OCI-LY1 (cell line): ENCODE measurements at regions not wholly inside any gene's neighbourhood (a gene's known extent, or its start where the extent isn't known, plus 50 kb on each side); places are given as distances from the start of the nearest gene placed in this dataset.

Experiments
- H2AFZ ChIP-seq: fragments of 200-600 bp; sonication (generic), shearing (Covaris generic); 2 replicates; pipeline ENCODE4 v1.6.0; 2014; ENCODE audit warnings: antibody characterized with exemption, mild to moderate bottlenecking, low read length
- H3F3A ChIP-seq: fragments of 200-600 bp; sonication (generic), shearing (Covaris generic); 2 replicates; pipeline ENCODE4 v1.6.0; 2014; ENCODE audit warnings: mild to moderate bottlenecking, antibody characterized with exemption, low read length, moderate library complexity; ENCODE audit not compliant: insufficient read depth
- H3K27ac ChIP-seq: fragments of 200-600 bp; sonication (generic); 2 replicates; pipeline ENCODE4 v1.5.1; 2014; ENCODE audit warnings: low read length, mixed run types, mild to moderate bottlenecking, low read depth; ENCODE audit not compliant: poor library complexity, severe bottlenecking
- H3K27me3 ChIP-seq: fragments of 200-600 bp; sonication (generic); 2 replicates; pipeline ENCODE4 v1.6.0; 2014; ENCODE audit warnings: antibody characterized with exemption, mild to moderate bottlenecking, low read length, moderate library complexity; ENCODE audit not compliant: insufficient read depth
- H3K36me3 ChIP-seq: fragments of 200-600 bp; sonication (generic); 2 replicates; pipeline ENCODE4 v1.6.1; 2014; ENCODE audit warnings: mild to moderate bottlenecking, antibody characterized with exemption, low read length, moderate library complexity, mixed read lengths; ENCODE audit not compliant: insufficient read depth
- H3K4me1 ChIP-seq: fragments of 200-600 bp; sonication (generic); 2 replicates; pipeline ENCODE4 v1.5.1; 2014; ENCODE audit warnings: mild to moderate bottlenecking, low read length, moderate library complexity; ENCODE audit not compliant: insufficient read depth, severe bottlenecking
- H3K4me2 ChIP-seq: fragments of 200-600 bp; sonication (generic), shearing (Covaris generic); 2 replicates; pipeline ENCODE4 v1.6.1; 2014; ENCODE audit warnings: low read length
- H3K4me3 ChIP-seq: fragments of 200-600 bp; sonication (generic); 2 replicates; pipeline ENCODE4 v1.5.1; 2014; ENCODE audit warnings: low read length, low read depth, mild to moderate bottlenecking, mixed read lengths; ENCODE audit not compliant: poor library complexity, severe bottlenecking
- H3K79me2 ChIP-seq: fragments of 200-600 bp; shearing (Covaris generic); 2 replicates; pipeline ENCODE4 v1.6.1; 2016; ENCODE audit warnings: mixed run types, low read length, mixed read lengths; ENCODE audit not compliant: insufficient read depth
- H3K9ac ChIP-seq: fragments of 200-600 bp; sonication (generic), shearing (Covaris generic); 2 replicates; pipeline ENCODE4 v1.6.1; 2014; ENCODE audit warnings: mild to moderate bottlenecking, low read length, mixed read lengths
- H3K9me2 ChIP-seq: fragments of 200-600 bp; sonication (generic), shearing (Covaris generic); 2 replicates; pipeline ENCODE4 v1.6.1; 2014; ENCODE audit warnings: low read depth, mild to moderate bottlenecking, low read length, mixed read lengths
- H3K9me3 ChIP-seq: fragments of 200-600 bp; shearing (Covaris generic); 2 replicates; pipeline ENCODE4 v1.6.1; 2014; ENCODE audit warnings: low read length, mixed read lengths
- H4K20me1 ChIP-seq: fragments of 200-600 bp; sonication (generic), shearing (Covaris generic); 2 replicates; pipeline ENCODE4 v1.6.0; 2016; ENCODE audit warnings: mild to moderate bottlenecking, low read length; ENCODE audit not compliant: insufficient read depth
- EZH2 ChIP-seq: fragments of 200-600 bp; sonication (generic), shearing (Covaris generic); IDR thresholded peaks from 2 replicates; pipeline ENCODE4 v1.8.0; 2017; ENCODE audit warnings: borderline replicate concordance, mixed run types, mild to moderate bottlenecking, antibody characterized with exemption, low read length, moderate library complexity, mixed read lengths
- TF ChIP-seq, protein P1 (sequence below): fragments of 200-600 bp; sonication (generic), shearing (Covaris generic); IDR thresholded peaks from 2 replicates; pipeline ENCODE4 v1.5.1; 2017; ENCODE audit warnings: mild to moderate bottlenecking, antibody characterized with exemption, low read length, moderate library complexity, mixed read lengths

DNA sequence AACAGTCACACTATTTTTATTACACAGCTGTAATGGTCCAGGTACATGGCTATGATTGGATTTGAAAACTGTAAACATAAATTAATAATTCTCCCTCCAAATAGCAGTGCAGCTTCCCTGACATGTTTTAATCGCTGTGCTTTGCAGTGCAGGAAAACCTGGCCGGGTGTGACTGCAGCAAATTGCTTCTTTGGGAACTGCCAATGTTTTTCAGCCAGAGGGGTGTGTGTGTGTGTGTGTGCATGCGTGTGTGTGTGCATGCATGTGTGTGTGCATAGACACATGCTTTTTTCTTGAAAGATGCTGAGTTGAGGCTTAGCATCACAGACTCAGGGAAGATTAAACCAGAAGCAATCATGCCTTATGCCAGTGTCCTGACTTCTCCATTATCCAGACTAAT lies 231.2 kb downstream of the PRDM2 start:
- Histone ChIP-seq H3K4me1 (no peaks in the 10 kb centered on the region), H2AFZ (no peak overlapping the region), H4K20me1 (no peaks in the 10 kb centered on the region), H3K9me2 (no peaks in the 10 kb centered on the region), H3K36me3 (no peaks in the 10 kb centered on the region), H3K4me2 (no peak overlapping the region), H3K9ac (no peak overlapping the region), H3K9me3 (no peaks in the 10 kb centered on the region), H3K79me2 (no peaks in the 10 kb centered on the region), H3K27ac (no peak overlapping the region), H3K4me3 (no peak overlapping the region), H3K27me3 (no peaks in the 10 kb centered on the region), H3F3A (no peaks in the 10 kb centered on the region)
- no peak for TF ChIP-seq EZH2
- TF ChIP-seq, protein P1, sequence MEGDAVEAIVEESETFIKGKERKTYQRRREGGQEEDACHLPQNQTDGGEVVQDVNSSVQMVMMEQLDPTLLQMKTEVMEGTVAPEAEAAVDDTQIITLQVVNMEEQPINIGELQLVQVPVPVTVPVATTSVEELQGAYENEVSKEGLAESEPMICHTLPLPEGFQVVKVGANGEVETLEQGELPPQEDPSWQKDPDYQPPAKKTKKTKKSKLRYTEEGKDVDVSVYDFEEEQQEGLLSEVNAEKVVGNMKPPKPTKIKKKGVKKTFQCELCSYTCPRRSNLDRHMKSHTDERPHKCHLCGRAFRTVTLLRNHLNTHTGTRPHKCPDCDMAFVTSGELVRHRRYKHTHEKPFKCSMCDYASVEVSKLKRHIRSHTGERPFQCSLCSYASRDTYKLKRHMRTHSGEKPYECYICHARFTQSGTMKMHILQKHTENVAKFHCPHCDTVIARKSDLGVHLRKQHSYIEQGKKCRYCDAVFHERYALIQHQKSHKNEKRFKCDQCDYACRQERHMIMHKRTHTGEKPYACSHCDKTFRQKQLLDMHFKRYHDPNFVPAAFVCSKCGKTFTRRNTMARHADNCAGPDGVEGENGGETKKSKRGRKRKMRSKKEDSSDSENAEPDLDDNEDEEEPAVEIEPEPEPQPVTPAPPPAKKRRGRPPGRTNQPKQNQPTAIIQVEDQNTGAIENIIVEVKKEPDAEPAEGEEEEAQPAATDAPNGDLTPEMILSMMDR: no peak

DNA sequence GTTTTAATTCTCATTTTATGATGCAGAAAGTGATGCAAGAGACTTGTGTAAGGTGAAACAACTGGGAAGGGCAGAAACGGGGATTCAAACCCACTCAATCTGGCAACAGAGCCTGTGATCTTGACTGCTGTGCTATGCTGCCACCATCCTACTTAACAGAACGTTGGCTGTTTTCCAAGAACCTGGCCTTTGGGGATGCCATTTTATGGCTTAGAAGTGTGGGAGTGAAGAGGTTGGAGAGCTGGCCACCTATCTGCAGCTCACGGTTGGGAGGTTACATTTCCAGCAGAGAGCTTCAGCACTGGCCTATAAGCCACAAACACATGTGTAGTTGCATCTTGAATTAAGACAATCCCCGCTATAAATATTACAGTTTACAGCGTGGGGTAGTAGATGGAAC lies 235.3 kb downstream of the PRDM2 start:
- Histone ChIP-seq H3F3A (no peaks in the 10 kb centered on the region), H3K36me3 (no peaks in the 10 kb centered on the region), H2AFZ (no peak overlapping the region), H3K4me3 (no peak overlapping the region), H3K4me2 (no peak overlapping the region), H3K9me3 (no peaks in the 10 kb centered on the region), H3K27me3 (no peaks in the 10 kb centered on the region), H3K9me2 (no peaks in the 10 kb centered on the region), H3K4me1 (no peaks in the 10 kb centered on the region), H3K9ac (no peak overlapping the region), H3K79me2 (no peaks in the 10 kb centered on the region), H4K20me1 (no peaks in the 10 kb centered on the region), H3K27ac (no peak overlapping the region)
- TF ChIP-seq EZH2: no peak
- TF ChIP-seq, protein P1: no peak

DNA sequence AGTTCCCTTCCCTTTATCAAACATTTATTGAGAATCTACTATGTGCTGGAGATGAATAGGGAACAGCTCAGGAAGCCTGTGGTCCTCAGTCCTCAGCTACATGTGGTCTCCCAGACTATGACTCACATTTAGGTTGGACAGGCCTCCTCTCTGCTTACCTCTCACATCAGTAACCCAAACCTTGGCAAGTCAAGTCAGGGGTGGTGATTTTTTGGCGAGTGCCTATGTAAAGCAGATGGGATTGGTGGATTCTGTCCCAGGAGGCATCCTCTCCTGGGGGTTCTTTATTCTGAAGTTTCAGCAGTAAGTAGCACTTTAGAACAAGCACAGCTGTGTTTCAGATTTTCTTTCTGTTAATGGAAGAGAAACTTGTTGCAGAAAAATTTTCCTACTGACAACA lies 241.3 kb downstream of the PRDM2 start:
- no peaks in the 10 kb centered on the region for H3K36me3 ChIP-seq
- peaks cover 8% of the 10 kb centered on the region; the same call in 1 of the 2 replicates for H3K27me3 ChIP-seq
- no peak overlapping the region for H3K4me2 ChIP-seq
- H3K4me3 ChIP-seq: no peak overlapping the region
- H3F3A ChIP-seq: no peaks in the 10 kb centered on the region
- H3K4me1 ChIP-seq: no peaks in the 10 kb centered on the region
- H3K9me3 ChIP-seq: peaks cover 4% of the 10 kb centered on the region; the same call in 1 of the 2 replicates
- no peak overlapping the region for H2AFZ ChIP-seq
- H3K9me2 ChIP-seq: no peaks in the 10 kb centered on the region
- no peak for TF ChIP-seq EZH2
- TF ChIP-seq, protein P1: no peak
- H4K20me1 ChIP-seq: no peaks in the 10 kb centered on the region
- H3K79me2 ChIP-seq: no peaks in the 10 kb centered on the region
- H3K9ac ChIP-seq: no peak overlapping the region
- no peak overlapping the region for H3K27ac ChIP-seq
